HEK293T (cell line): ENCODE measurements at regions not wholly inside any gene's neighbourhood (a gene's known extent, or its start where the extent isn't known, plus 50 kb on each side); places are given as distances from the start of the nearest gene placed in this dataset.

ENCODE experiments used
- CTCF ChIA-PET: fragments of 350-600 bp; formaldehyde crosslinking; extraction: SDS; loops from one replicate; lab custom pipeline; 2021; ENCODE audit warnings: antibody characterized with exemption, inconsistent platforms; lab: Yijun Ruan, JAX
- POLR2A ChIA-PET: fragments of 350-600 bp; formaldehyde crosslinking; extraction: SDS; loops from one replicate; lab custom pipeline; 2020; ENCODE audit warnings: antibody characterized with exemption, inconsistent platforms; lab: Yijun Ruan, JAX
- DNase-seq: peaks from one replicate; pipeline ENCODE4 v3.0.0; 2012; ENCODE audit warnings: mixed read lengths; ENCODE audit errors: extremely low spot score
- ARNT ChIP-seq: fragments of 450-650 bp; IDR thresholded peaks from 2 replicates; pipeline ENCODE4 v1.6.1; 2017; ENCODE audit warnings: mild to moderate bottlenecking
- BHLHE40 ChIP-seq: fragments of 450-650 bp; IDR thresholded peaks from 2 replicates; pipeline ENCODE4 v1.6.1; 2016; ENCODE audit warnings: mild to moderate bottlenecking, moderate library complexity, borderline replicate concordance
- CTBP1 ChIP-seq: fragments of 450-650 bp; IDR thresholded peaks from 2 replicates; pipeline ENCODE4 v1.6.1; 2016; ENCODE audit warnings: borderline replicate concordance
- ELF4 ChIP-seq: fragments of 450-650 bp; IDR thresholded peaks from 2 replicates; pipeline ENCODE4 v1.6.1; 2017; ENCODE audit warnings: antibody characterized with exemption
- FOXA1 ChIP-seq: fragments of 450-650 bp; IDR thresholded peaks from 2 replicates; pipeline ENCODE4 v1.6.1; 2016; ENCODE audit warnings: mild to moderate bottlenecking
- FOXK2 ChIP-seq: fragments of 450-650 bp; IDR thresholded peaks from 2 replicates; pipeline ENCODE4 v1.6.1; 2016; ENCODE audit warnings: mild to moderate bottlenecking
- FOXM1 ChIP-seq: fragments of 450-650 bp; IDR thresholded peaks from 2 replicates; pipeline ENCODE4 v1.6.1; 2017; ENCODE audit warnings: mild to moderate bottlenecking, borderline replicate concordance
- HDGF ChIP-seq: fragments of 450-650 bp; IDR thresholded peaks from 2 replicates; pipeline ENCODE4 v1.6.1; 2017; ENCODE audit warnings: antibody characterized with exemption, borderline replicate concordance
- L3MBTL2 ChIP-seq: fragments of 450-650 bp; conservative IDR thresholded peaks from 2 replicates; pipeline ENCODE4 v1.6.1; 2016; ENCODE audit warnings: mild to moderate bottlenecking
- LEF1 ChIP-seq: fragments of 450-650 bp; IDR thresholded peaks from 2 replicates; pipeline ENCODE4 v1.6.1; 2017; ENCODE audit warnings: mild to moderate bottlenecking, borderline replicate concordance
- NFRKB ChIP-seq: fragments of 450-650 bp; IDR thresholded peaks from 2 replicates; pipeline ENCODE4 v1.6.1; 2016; ENCODE audit warnings: mild to moderate bottlenecking, moderate library complexity
- PKNOX1 ChIP-seq: fragments of 450-650 bp; IDR thresholded peaks from 2 replicates; pipeline ENCODE4 v1.6.1; 2016
- SP1 ChIP-seq: fragments of 450-650 bp; IDR thresholded peaks from 2 replicates; pipeline ENCODE4 v1.6.1; 2017
- SUZ12 ChIP-seq: fragments of 450-650 bp; IDR thresholded peaks from 2 replicates; pipeline ENCODE4 v1.6.1; 2016; ENCODE audit warnings: mild to moderate bottlenecking
- TARDBP ChIP-seq: fragments of 450-650 bp; IDR thresholded peaks from 2 replicates; pipeline ENCODE4 v1.6.1; 2016
- ZNF384 ChIP-seq: fragments of 450-650 bp; IDR thresholded peaks from 2 replicates; pipeline ENCODE4 v1.6.1; 2016

- TF ChIP-seq BHLHE40 = no peak
- no peak for TF ChIP-seq L3MBTL2
- no peak for TF ChIP-seq SUZ12
- TF ChIP-seq CTBP1 = no peak
- no peak for TF ChIP-seq TARDBP
- TF ChIP-seq FOXK2 = no peak
- TF ChIP-seq FOXA1 = no peak
- TF ChIP-seq NFRKB = no peak
- TF ChIP-seq PKNOX1 = no peak
- no peak for TF ChIP-seq HDGF
- TF ChIP-seq ZNF384 = no peak
- no peak for TF ChIP-seq ELF4
- no peak for TF ChIP-seq FOXM1
- TF ChIP-seq SP1 = no peak
- TF ChIP-seq ARNT = no peak
- ChIA-PET CTCF (no interaction called here), POLR2A (no interaction called here)
- no peak for DNase-seq
Observed at GRCh38 chr11:91846649-91847048, 378.0 kb upstream of the FAT3 start.

- TF ChIP-seq BHLHE40 = no peak
- TF ChIP-seq LEF1 = no peak
- TF ChIP-seq FOXM1 = no peak
- no peak for TF ChIP-seq ARNT
- no peak for TF ChIP-seq NFRKB
- TF ChIP-seq L3MBTL2 = no peak
- TF ChIP-seq SUZ12 = no peak
- TF ChIP-seq SP1 = no peak
- TF ChIP-seq CTBP1 = no peak
- TF ChIP-seq ZNF384 = no peak
- no peak for TF ChIP-seq ELF4
- no peak for TF ChIP-seq PKNOX1
- TF ChIP-seq FOXK2 = no peak
- no peak for TF ChIP-seq TARDBP
- DNase-seq = no peak
- CTCF ChIA-PET = no interaction called here
- POLR2A ChIA-PET = no interaction called here
Observed at GRCh38 chr11:91846002-91846401, 378.6 kb upstream of the FAT3 start.

- no peak for TF ChIP-seq TARDBP
- DNase-seq = no peak
- ChIA-PET POLR2A (interaction anchor here (0.7 kb wide), 1 partner anchor 18 kb away, joined by 3 read pairs; no protein-coding TSS in a partner anchor), CTCF (no interaction called here)
Observed at GRCh38 chr11:91840640-91841240, 383.9 kb upstream of the FAT3 start.

GRCh38 chr11:91837411-91838330 is 386.9 kb upstream of the FAT3 start:
- ChIA-PET CTCF (no interaction called here), POLR2A (no interaction called here)
- no peak for TF ChIP-seq L3MBTL2
- no peak for TF ChIP-seq NFRKB
- no peak for TF ChIP-seq SP1
- TF ChIP-seq ARNT = no peak
- DNase-seq = no peak

- DNase-seq = no peak
- ChIA-PET POLR2A (no interaction called here), CTCF (interaction anchor here (0.6 kb wide), 1 partner anchor 10 kb away, joined by 3 read pairs; no protein-coding TSS in a partner anchor)
- no peak for TF ChIP-seq SP1
- TF ChIP-seq L3MBTL2 = no peak
- TF ChIP-seq TARDBP = no peak
- TF ChIP-seq FOXM1 = no peak
- TF ChIP-seq BHLHE40 = no peak
- TF ChIP-seq FOXK2 = no peak
- no peak for TF ChIP-seq CTBP1
- TF ChIP-seq LEF1 = no peak
- no peak for TF ChIP-seq NFRKB
- TF ChIP-seq HDGF = no peak
- TF ChIP-seq ELF4 = no peak
- no peak for TF ChIP-seq PKNOX1
- TF ChIP-seq ARNT = no peak
- no peak for TF ChIP-seq SUZ12
- TF ChIP-seq FOXA1 = no peak
- TF ChIP-seq ZNF384 = no peak
Observed at GRCh38 chr11:91835051-91835560, 389.5 kb upstream of the FAT3 start.

GRCh38 chr11:91828901-91829300 is 395.7 kb upstream of the FAT3 start:
- ChIA-PET CTCF (no interaction called here), POLR2A (no interaction called here)
- no peak for DNase-seq
- TF ChIP-seq HDGF = no peak
- TF ChIP-seq L3MBTL2 = no peak
- no peak for TF ChIP-seq FOXA1
- TF ChIP-seq PKNOX1 = no peak
